Body of pancreas (tissue), 4 donors: ENCODE measurements at regions not wholly inside any gene's neighbourhood (a gene's known extent, or its start where the extent isn't known, plus 50 kb on each side); places are given as distances from the start of the nearest gene placed in this dataset.

Experiments used
- CTCF ChIP-seq, 7 experiments: fragments of 450-650 bp in 4 of 7; fragments of 200-600 bp in 3 of 7; sonication (generic) in 3 of 7; IDR thresholded peaks; one replicate each; pipeline ENCODE4 v1.5.1; 2016 to 2019; ENCODE audit warnings: antibody characterized with exemption in 7 of 7
- POLR2A ChIP-seq, 3 donors: fragments of 450-650 bp; IDR thresholded peaks; one replicate each; pipeline ENCODE4 v1.6.1; 2016; ENCODE audit warnings: antibody characterized with exemption in 3 of 3, mild to moderate bottlenecking in 2 of 3

DNA sequence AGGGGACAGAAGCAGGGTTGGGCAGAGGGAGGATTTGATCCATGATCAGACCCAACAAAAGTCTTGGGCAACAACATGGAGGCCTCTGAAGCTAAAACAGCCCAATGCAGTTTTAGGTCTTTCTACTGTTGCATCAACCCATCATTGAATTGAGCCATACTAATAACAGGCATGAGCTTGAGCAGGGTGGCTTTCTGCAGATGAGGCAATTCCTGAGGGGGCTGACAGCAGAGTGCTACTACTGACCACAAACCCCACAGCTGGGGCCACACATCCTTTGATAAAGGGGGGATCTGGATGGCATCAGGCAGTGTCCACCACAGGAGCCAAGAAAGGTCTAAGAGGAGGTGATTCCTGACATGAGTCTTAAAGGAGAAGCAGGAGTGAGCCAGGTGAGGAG, 517.0 kb upstream of the PPP2R3A start:
- TF ChIP-seq CTCF (IDR thresholded peaks at IDR 0.05) (no peak), POLR2A (IDR thresholded peaks at IDR 0.05) (no peak)
